IgD-negative memory B cell (primary cell): ENCODE measurements at regions not wholly inside any gene's neighbourhood (a gene's known extent, or its start where the extent isn't known, plus 50 kb on each side); places are given as distances from the start of the nearest gene placed in this dataset.
"Not testable (repeated sequence)": the region's sequence is repeated elsewhere in the genome, so short reads cannot be mapped to it uniquely, and the experiment has no call there.

Experiments used
- H3K27ac Mint-ChIP-seq, 3 donors: one replicate each; pipeline ENCODE4 v1.8.0; 2020 to 2022; ENCODE audit warnings: mild to moderate bottlenecking in 3 of 3, mixed read lengths in 3 of 3, moderate library complexity in 1 of 3
- H3K27me3 Mint-ChIP-seq: one replicate; pipeline ENCODE4 v1.8.0; 2021; ENCODE audit warnings: mixed read lengths
- H3K36me3 Mint-ChIP-seq: one replicate; pipeline ENCODE4 v1.8.0; 2020; ENCODE audit warnings: mild to moderate bottlenecking, mixed read lengths
- H3K4me1 Mint-ChIP-seq, 3 donors: one replicate each; pipeline ENCODE4 v1.8.0; 2020 to 2022; ENCODE audit warnings: mixed read lengths in 3 of 3, mild to moderate bottlenecking in 1 of 3
- H3K4me3 Mint-ChIP-seq, 4 donors: one replicate each; pipeline ENCODE4 v1.8.0; 2020 to 2022; ENCODE audit warnings: mild to moderate bottlenecking in 4 of 4, mixed read lengths in 4 of 4, moderate library complexity in 3 of 4
- H3K9me3 Mint-ChIP-seq, 3 donors: one replicate each; pipeline ENCODE4 v1.8.0; 2020 to 2021; ENCODE audit warnings: mixed read lengths in 3 of 3, mild to moderate bottlenecking in 1 of 3

- Mint-ChIP-seq H3K4me1 (peaks cover 0 to 1% (median 0%) of the 10 kb centered on the region in 3 donors), H3K27ac (no peak overlapping the region), H3K9me3 (peaks cover 8 to 31% (median 17%) of the 10 kb centered on the region in 3 donors), H3K36me3 (no peaks in the 10 kb centered on the region), H3K27me3 (no peaks in the 10 kb centered on the region), H3K4me3 (no peak overlapping the region)
Observed at GRCh38 chr5:32880796-32881195, 169.7 kb downstream of the NPR3 start.

GRCh38 chr5:32887390-32887789 is 176.3 kb downstream of the NPR3 start:
- H3K4me3 Mint-ChIP-seq: no peak overlapping the region
- H3K27ac Mint-ChIP-seq: no peak overlapping the region
- no peaks in the 10 kb centered on the region for H3K36me3 Mint-ChIP-seq
- no peaks in the 10 kb centered on the region for H3K4me1 Mint-ChIP-seq
- peaks cover 5 to 22% (median 10%) of the 10 kb centered on the region in 3 donors for H3K9me3 Mint-ChIP-seq
- H3K27me3 Mint-ChIP-seq: peaks cover 1% of the 10 kb centered on the region

DNA sequence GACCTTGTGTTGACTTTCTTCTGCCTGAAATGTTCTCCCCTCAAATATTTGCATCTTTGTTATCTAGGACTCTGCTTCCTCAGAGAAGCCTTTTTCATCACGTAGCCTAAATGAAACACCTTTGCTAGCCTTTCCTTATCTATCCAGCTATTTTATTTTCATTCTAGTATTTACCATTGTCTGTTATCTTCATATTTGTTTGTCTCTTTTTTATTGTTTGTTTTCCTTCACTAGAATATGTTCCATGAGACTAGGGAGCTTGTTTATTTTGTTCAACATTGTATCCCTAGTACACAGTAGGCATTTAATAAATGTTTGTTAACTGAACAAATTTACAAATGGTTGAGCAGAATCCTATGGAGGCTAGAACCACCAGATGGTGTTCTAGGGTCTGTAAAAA is 178.0 kb downstream of the NPR3 start:
- H3K27me3 Mint-ChIP-seq: peaks cover 1% of the 10 kb centered on the region
- no peaks in the 10 kb centered on the region for H3K4me1 Mint-ChIP-seq
- peaks cover 4 to 11% (median 8%) of the 10 kb centered on the region in 3 donors for H3K9me3 Mint-ChIP-seq
- H3K4me3 Mint-ChIP-seq: no peak overlapping the region
- no peak overlapping the region for H3K27ac Mint-ChIP-seq
- peaks cover 2% of the 10 kb centered on the region for H3K36me3 Mint-ChIP-seq

DNA sequence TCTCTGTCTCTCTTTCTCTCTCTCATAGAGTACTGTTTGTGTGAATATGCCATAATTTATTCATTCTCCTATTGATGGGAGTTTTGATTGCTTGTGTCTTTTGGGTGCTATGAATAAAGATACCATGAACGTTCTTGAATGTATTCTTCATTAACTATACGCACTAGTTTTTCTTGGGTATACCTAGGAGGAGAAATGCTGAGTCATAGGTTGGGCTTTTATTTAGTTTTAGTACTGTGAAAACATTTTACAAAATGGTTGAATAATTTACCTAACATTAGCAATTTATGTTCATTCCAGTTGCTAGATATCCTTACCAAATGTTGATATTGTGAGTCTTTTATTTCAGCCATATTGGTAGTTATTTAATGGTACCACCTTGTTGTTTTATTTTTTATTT is 192.5 kb downstream of the NPR3 start:
- H3K4me3 Mint-ChIP-seq: no peak overlapping the region
- peaks cover 2 to 7% (median 4%) of the 10 kb centered on the region in 3 donors for H3K9me3 Mint-ChIP-seq

GRCh38 chr5:32908641-32909040 is 197.5 kb downstream of the NPR3 start:
- H3K36me3 Mint-ChIP-seq: no peaks in the 10 kb centered on the region
- H3K4me1 Mint-ChIP-seq: no peaks in the 10 kb centered on the region
- H3K27me3 Mint-ChIP-seq: no peaks in the 10 kb centered on the region
- peaks cover 2 to 16% (median 10%) of the 10 kb centered on the region in 3 donors for H3K9me3 Mint-ChIP-seq
- no peak overlapping the region for H3K4me3 Mint-ChIP-seq
- H3K27ac Mint-ChIP-seq: no peak overlapping the region

More for the DNA sequence above, 192.5 kb downstream of the NPR3 start:
- Mint-ChIP-seq H3K4me1 (no peaks in the 10 kb centered on the region), H3K27ac (no peak overlapping the region), H3K36me3 (peaks cover 1% of the 10 kb centered on the region), H3K27me3 (no peaks in the 10 kb centered on the region)

GRCh38 chr5:32909207-32909606 is 198.1 kb downstream of the NPR3 start:
- Mint-ChIP-seq H3K4me3 (no peak overlapping the region), H3K27me3 (no peaks in the 10 kb centered on the region), H3K9me3 (peaks cover 2 to 17% (median 10%) of the 10 kb centered on the region in 3 donors), H3K27ac (no peak overlapping the region), H3K4me1 (no peaks in the 10 kb centered on the region), H3K36me3 (no peaks in the 10 kb centered on the region)

- no peaks in the 10 kb centered on the region for H3K36me3 Mint-ChIP-seq
- H3K9me3 Mint-ChIP-seq: peaks cover 0 to 21% (median 5%) of the 10 kb centered on the region in 3 donors
- H3K27ac Mint-ChIP-seq: no peak overlapping the region
- no peaks in the 10 kb centered on the region for H3K4me1 Mint-ChIP-seq
- H3K4me3 Mint-ChIP-seq: no peak overlapping the region
- H3K27me3 Mint-ChIP-seq: no peaks in the 10 kb centered on the region
Observed at GRCh38 chr5:32916648-32917047, 205.5 kb downstream of the NPR3 start.

DNA sequence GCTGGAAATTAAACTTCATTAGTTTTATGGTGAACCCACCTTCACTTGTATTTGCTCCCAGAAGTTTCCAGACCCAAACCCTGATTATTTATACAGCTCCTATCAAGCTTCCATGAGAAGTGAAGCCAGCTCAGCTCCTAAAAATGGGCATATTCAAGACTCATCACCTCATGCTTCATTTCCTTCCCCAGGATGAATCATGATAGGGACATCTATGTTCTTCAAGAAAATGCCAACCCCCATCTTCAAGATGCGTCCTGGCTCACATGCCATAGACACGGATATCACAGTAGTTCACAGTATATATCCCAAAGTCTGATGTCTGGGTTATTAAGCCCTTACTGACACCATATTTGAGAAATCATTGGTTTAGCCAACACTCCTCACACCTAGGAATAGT is 217.6 kb downstream of the NPR3 start:
- Mint-ChIP-seq H3K9me3 (no peaks in the 10 kb centered on the region), H3K27me3 (no peaks in the 10 kb centered on the region), H3K27ac (no peak overlapping the region), H3K4me3 (no peak overlapping the region), H3K4me1 (no peaks in the 10 kb centered on the region), H3K36me3 (no peaks in the 10 kb centered on the region)

DNA sequence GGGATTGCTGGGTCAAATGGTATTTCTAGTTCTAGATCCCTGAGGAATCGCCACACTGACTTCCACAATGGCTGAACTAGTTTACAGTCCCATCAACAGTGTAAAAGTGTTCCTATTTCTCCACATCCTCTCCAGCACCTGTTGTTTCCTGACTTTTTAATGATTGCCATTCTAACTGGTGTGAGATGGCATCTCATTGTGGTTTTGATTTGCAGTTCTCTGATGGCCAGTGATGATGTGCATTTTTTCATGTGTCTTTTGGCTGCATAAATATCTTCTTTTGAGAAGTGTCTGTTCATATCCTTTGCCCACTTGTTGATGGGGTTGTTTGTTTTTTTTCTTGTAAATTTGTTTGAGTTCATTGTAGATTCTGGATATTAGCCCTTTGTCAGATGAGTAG is 220.3 kb downstream of the NPR3 start:
- not testable (repeated sequence) for H3K27me3 Mint-ChIP-seq, H3K4me1 Mint-ChIP-seq, H3K4me3 Mint-ChIP-seq, H3K9me3 Mint-ChIP-seq, H3K36me3 Mint-ChIP-seq, H3K27ac Mint-ChIP-seq

- no peaks in the 10 kb centered on the region for H3K27me3 Mint-ChIP-seq
- H3K36me3 Mint-ChIP-seq: no peaks in the 10 kb centered on the region
- peaks cover 0 to 3% (median 1%) of the 10 kb centered on the region in 3 donors for H3K9me3 Mint-ChIP-seq
- no peaks in the 10 kb centered on the region for H3K4me1 Mint-ChIP-seq
- no peak overlapping the region for H3K27ac Mint-ChIP-seq
- no peak overlapping the region for H3K4me3 Mint-ChIP-seq
Observed at GRCh38 chr5:32932241-32932935, 221.3 kb downstream of the NPR3 start.

GRCh38 chr5:32933692-32934091 is 222.6 kb downstream of the NPR3 start:
- H3K4me3 Mint-ChIP-seq: no peak overlapping the region
- H3K4me1 Mint-ChIP-seq: no peaks in the 10 kb centered on the region
- H3K9me3 Mint-ChIP-seq: peaks cover 0 to 3% (median 1%) of the 10 kb centered on the region in 3 donors
- H3K27ac Mint-ChIP-seq: no peak overlapping the region
- no peaks in the 10 kb centered on the region for H3K36me3 Mint-ChIP-seq
- H3K27me3 Mint-ChIP-seq: no peaks in the 10 kb centered on the region

DNA sequence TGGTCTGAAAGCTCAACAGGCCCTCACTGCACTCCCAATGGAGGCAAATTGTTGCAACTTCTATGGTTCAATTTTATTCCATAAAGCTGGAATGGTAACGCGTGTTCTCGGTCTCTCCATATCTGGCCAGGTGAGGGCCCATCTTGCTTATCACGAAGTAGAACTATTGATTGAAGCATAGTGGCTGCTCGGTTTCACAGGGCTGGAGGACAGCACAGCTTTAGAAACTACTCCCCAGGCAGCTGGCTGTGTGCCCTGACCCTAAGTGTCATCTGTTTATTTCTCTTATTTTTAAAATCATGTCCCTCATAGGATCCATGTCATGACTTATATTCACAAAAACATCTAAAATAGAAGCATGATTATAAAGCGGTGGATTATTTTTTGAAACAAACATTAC is 223.4 kb downstream of the NPR3 start:
- no peaks in the 10 kb centered on the region for H3K27me3 Mint-ChIP-seq
- no peaks in the 10 kb centered on the region for H3K36me3 Mint-ChIP-seq
- H3K4me3 Mint-ChIP-seq: no peak overlapping the region
- peaks cover 0 to 3% (median 1%) of the 10 kb centered on the region in 3 donors for H3K9me3 Mint-ChIP-seq
- no peaks in the 10 kb centered on the region for H3K4me1 Mint-ChIP-seq
- H3K27ac Mint-ChIP-seq: peak overlapping the region in 1 of 3 donors; percentile 74

- H3K36me3 Mint-ChIP-seq: no peaks in the 10 kb centered on the region
- no peaks in the 10 kb centered on the region for H3K4me1 Mint-ChIP-seq
- H3K9me3 Mint-ChIP-seq: peaks cover 1 to 3% (median 1%) of the 10 kb centered on the region in 3 donors
- no peak overlapping the region for H3K4me3 Mint-ChIP-seq
- H3K27ac Mint-ChIP-seq: no peak overlapping the region
- H3K27me3 Mint-ChIP-seq: no peaks in the 10 kb centered on the region
Observed at GRCh38 chr5:32935283-32935682, 224.2 kb downstream of the NPR3 start.

DNA sequence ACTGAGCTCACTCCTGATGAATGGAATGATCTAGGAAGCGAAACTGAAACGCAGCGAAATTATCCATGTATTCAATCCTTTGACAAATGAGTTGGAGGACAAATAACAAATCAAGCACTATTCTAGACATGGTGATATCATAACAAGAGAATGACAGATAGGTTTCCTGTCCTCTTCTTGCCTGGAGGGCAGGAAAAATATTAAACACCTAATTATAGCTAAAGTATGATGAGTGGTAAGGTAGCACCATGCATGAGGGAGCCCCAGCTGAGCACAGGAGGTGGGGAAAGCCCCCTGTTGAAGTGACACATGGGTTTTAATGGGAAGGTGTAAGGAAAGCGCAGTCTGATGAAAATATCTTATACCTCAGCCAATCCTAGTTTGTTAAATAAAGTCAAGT is 225.2 kb downstream of the NPR3 start:
- Mint-ChIP-seq H3K4me3 (no peak overlapping the region), H3K9me3 (peaks cover 1 to 5% (median 3%) of the 10 kb centered on the region in 3 donors), H3K27me3 (no peaks in the 10 kb centered on the region), H3K27ac (no peak overlapping the region), H3K36me3 (no peaks in the 10 kb centered on the region), H3K4me1 (no peaks in the 10 kb centered on the region)

DNA sequence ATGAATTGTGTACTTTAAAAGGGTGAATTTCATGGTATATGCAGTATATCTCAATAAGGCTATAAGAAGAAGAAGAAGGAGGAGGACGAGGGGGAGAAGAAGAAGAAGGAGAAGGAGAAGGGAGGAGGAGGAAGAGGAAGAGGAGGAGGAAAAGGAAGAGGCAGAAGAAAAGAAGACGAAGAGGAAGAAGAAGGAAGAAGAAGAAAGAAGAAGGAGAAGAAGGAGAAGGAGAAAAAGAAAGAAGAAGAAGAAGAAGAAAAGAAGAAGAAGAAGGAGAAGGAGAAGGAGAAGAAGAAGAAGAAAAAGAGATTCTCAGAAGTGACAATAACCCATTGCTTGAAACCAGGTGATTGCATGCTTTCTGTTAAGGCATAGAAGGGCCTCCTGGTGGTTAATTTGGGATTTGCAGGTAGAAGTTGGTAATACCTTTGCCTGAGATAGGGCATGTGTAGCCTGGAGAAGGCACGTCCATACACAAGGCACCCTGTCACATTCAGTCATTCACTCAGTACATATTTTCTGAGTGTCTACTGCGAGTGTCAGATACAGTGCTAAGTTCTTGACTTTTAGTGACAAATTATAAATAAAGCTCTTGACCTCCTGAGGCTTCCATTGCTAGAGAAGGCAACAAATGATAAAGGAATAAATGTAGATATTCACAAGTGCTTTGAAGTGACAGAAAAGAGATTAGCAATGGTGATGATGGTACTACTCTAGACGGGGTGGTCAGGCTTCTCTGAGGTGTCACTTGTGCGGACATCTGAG is 231.3 kb downstream of the NPR3 start:
- no peaks in the 10 kb centered on the region for H3K36me3 Mint-ChIP-seq
- no peak overlapping the region for H3K4me3 Mint-ChIP-seq
- H3K4me1 Mint-ChIP-seq: no peaks in the 10 kb centered on the region
- H3K27ac Mint-ChIP-seq: no peak overlapping the region
- H3K9me3 Mint-ChIP-seq: peaks cover 2 to 14% (median 2%) of the 10 kb centered on the region in 3 donors
- no peaks in the 10 kb centered on the region for H3K27me3 Mint-ChIP-seq
